HUES48 (cell line): ENCODE measurements at regions not wholly inside any gene's neighbourhood (a gene's known extent, or its start where the extent isn't known, plus 50 kb on each side); places are given as distances from the start of the nearest gene placed in this dataset.

Experiments used
- H3K27ac ChIP-seq: one replicate; pipeline ENCODE4 v1.7.0; 2013; ENCODE audit warnings: low read depth, low read length, inconsistent platforms
- H3K27me3 ChIP-seq: 2 replicates; pipeline ENCODE4 v1.6.1; 2013; ENCODE audit warnings: mild to moderate bottlenecking, low read length; ENCODE audit not compliant: control insufficient read depth, insufficient read depth
- H3K36me3 ChIP-seq: 2 replicates; pipeline ENCODE4 v1.6.1; 2013; ENCODE audit warnings: low read length; ENCODE audit not compliant: control insufficient read depth, insufficient read depth
- H3K4me1 ChIP-seq: 2 replicates; pipeline ENCODE4 v1.6.1; 2013; ENCODE audit warnings: mild to moderate bottlenecking, low read length; ENCODE audit not compliant: control insufficient read depth, insufficient read depth
- H3K4me3 ChIP-seq: 2 replicates; pipeline ENCODE4 v1.5.1; 2013; ENCODE audit warnings: mild to moderate bottlenecking, low read depth, low read length
- H3K9ac ChIP-seq: 2 replicates; pipeline ENCODE4 v1.6.1; 2013; ENCODE audit warnings: mild to moderate bottlenecking, low read depth, low read length, moderate library complexity
- H3K9me3 ChIP-seq: 2 replicates; pipeline ENCODE4 v1.6.1; 2013; ENCODE audit warnings: low read length; ENCODE audit not compliant: control insufficient read depth, insufficient read depth

DNA sequence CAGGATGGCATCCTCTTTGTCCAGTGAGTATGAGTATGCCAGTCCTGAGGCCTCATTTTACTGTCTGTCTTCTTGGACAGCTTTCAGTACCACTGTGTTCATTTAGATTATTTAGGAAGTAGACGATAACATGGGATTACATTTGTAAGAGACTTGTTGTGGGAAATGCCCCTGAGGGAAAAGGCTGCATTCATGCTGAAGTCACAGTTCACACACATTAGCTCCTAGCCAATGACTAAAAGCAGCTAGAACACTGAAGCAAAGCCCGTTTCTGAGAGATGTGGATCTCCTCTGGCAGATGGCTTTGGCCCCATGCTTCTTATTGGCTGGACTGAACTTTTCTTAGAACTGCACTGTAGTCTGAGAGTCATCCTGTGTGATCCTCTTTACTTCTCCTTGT, 242.4 kb downstream of the FAM76B start:
- no peaks in the 10 kb centered on the region for H3K9me3 ChIP-seq
- H3K27ac ChIP-seq = no peak overlapping the region
- no peaks in the 10 kb centered on the region for H3K36me3 ChIP-seq
- H3K27me3 ChIP-seq = no peaks in the 10 kb centered on the region
- H3K4me1 ChIP-seq = no peaks in the 10 kb centered on the region
- no peak overlapping the region for H3K9ac ChIP-seq
- no peak overlapping the region for H3K4me3 ChIP-seq

DNA sequence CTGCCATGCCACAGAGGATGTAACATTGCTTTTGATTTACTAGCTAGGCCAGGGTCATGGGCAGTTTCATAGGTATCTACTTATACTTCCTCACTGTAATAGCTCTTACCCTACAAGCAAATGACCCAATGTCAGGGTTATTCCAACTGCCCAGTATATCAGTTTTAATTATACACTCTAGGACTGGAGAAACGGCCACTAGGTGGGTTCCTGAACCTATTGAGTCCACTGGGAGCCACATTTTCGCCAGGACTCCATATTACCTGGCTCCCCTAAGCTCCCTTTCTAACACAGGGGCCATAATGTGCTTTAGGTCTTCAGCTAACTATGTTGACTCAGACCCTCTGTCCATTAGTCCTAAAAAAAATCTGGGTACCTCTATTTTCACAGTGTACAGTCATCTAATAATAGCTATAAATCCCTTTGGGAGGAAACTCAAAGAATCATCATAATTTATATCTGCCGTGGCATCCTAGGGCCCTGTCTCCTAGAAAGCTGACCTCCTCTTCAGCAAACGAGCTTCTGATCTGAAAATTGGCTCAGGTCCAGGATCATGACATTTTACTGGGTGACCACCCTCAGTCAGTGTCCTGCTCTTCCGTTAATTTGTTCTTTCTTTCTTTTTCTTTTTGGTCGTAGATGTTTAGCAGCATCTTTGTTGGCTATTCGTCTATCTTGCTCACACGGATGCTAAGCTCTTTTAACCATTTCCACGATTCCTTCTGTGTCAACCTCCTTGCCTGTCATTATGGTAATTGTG, 244.3 kb downstream of the FAM76B start:
- no peak overlapping the region for H3K27ac ChIP-seq
- no peak overlapping the region for H3K4me3 ChIP-seq

DNA sequence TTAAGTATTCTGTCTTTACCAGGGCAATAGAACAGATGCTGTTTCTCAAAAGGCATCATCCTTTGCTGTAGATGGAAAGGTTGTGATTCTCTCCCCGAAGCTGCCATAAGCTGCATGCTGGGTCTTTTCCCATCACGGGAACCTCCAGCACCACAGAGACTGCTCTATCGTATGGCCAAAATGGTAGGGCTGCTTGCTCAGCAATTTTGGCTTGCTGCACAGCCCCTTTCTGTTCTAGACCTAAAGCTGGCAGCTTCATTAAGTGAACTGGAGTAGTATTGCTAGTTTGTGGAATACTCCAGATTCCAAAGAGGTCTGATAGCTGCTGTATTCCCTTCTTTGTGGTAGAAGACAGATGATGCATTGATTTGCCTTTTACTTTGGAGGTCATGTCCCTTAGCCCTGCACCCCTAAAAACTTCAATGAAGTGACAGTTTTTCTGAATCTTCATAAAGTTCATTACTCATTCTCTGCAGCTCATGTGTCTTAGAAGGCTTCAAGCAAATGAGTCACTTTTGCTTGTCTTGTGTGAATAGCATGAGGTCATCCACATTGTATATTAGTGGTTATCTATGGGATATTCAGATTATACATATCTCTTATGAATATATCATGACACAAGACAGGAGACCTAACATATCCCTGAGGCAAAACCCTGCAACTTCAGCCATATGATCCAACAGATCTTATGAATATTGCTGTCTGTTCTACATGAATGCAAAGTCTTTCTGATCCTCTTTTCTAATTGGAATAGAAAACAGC, 245.3 kb downstream of the FAM76B start:
- Histone ChIP-seq H3K4me1 (no peaks in the 10 kb centered on the region), H3K27ac (no peak overlapping the region), H3K9ac (no peak overlapping the region), H3K36me3 (no peaks in the 10 kb centered on the region), H3K4me3 (no peak overlapping the region), H3K27me3 (no peaks in the 10 kb centered on the region), H3K9me3 (no peaks in the 10 kb centered on the region)

More for the DNA sequence above, 244.3 kb downstream of the FAM76B start:
- Histone ChIP-seq H3K9me3 (no peaks in the 10 kb centered on the region), H3K4me1 (no peaks in the 10 kb centered on the region), H3K27me3 (no peaks in the 10 kb centered on the region), H3K9ac (no peak overlapping the region), H3K36me3 (no peaks in the 10 kb centered on the region)

DNA sequence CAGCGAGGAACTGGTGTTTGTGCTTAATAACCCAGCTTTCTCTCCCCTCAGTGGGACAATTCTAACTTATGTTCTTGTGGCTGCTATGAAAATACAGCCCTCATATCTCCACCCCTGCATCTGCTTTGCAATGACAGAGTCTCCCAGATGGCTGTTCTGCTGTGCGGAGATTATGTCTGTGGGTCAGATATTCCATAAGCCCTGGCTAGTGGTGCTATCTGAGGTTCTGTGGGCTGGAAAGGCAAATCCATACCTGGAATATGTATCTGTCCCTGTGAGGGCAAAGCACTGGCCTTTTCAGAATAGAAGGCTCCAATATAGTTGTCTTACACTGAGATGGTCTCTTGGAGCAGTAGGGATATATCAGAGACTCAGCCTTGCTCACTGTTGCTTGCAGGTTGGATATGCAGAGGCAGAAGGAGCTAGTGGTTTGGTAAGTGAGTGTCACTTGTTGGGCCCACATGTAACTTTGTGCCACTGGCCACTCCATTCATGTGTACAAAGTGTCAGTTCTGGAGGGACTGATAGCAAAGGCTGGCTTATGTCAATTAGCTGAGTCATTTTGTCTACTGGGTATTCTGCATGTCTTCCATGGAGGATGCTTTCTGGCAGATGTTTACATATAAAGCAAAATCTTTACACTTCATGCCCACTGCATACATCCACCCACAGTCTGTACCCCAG, 246.6 kb downstream of the FAM76B start:
- no peaks in the 10 kb centered on the region for H3K4me1 ChIP-seq
- H3K27me3 ChIP-seq = no peaks in the 10 kb centered on the region
- no peak overlapping the region for H3K4me3 ChIP-seq
- no peak overlapping the region for H3K9ac ChIP-seq
- H3K27ac ChIP-seq = no peak overlapping the region
- no peaks in the 10 kb centered on the region for H3K9me3 ChIP-seq
- H3K36me3 ChIP-seq = no peaks in the 10 kb centered on the region

DNA sequence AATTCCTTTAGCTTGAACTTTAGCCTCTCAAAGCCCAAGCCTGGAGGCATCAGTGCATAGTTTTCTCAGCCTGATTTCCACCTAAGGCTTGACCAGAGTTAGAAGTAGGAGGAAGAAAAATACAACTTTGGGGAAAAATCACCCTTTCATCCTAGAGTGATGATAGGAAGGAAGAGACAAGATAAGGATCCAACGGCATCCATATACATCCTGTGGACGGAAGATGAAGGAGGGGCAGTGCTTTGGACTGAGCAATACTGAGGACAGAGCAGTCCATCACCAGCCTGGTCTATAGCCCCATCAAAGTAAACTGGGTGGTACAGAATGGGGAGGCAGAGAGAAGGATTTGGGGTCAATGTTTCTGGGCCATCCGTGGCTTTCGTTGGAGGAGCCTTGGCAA, 247.9 kb downstream of the FAM76B start:
- no peaks in the 10 kb centered on the region for H3K27me3 ChIP-seq
- no peak overlapping the region for H3K4me3 ChIP-seq
- H3K9me3 ChIP-seq = no peaks in the 10 kb centered on the region
- no peaks in the 10 kb centered on the region for H3K4me1 ChIP-seq
- H3K36me3 ChIP-seq = no peaks in the 10 kb centered on the region
- H3K9ac ChIP-seq = no peak overlapping the region
- H3K27ac ChIP-seq = no peak overlapping the region

DNA sequence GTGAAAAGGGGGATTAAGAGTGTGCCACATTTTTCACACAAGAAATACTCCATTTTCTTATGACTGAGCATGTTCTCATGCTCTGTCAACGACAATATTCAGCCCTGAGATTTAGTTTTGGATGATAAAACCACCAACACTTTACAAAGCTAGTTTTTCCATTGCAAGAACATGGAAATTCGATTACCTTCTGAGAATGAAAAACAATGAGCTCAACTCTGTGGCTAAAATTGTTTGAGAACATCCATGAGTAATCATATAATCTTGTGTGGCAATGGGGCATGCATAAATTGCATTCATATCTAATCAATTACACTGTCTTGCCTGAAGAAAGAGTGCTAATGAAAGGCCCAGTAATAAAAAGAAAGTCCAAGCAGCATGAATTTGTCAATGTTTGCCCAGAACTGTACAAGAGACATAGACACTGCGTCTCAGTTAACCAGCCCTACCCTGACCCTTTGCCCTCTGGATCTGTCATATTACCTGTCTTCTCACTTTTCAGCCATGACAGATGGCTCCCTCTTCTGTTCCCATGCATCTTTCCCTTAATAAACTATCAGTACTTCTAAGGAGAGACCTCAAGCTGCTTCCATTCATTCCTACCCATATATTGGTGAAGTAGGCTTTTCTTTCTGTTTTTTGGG, 253.4 kb downstream of the FAM76B start:
- no peak overlapping the region for H3K4me3 ChIP-seq
- no peaks in the 10 kb centered on the region for H3K36me3 ChIP-seq
- no peaks in the 10 kb centered on the region for H3K27me3 ChIP-seq
- no peaks in the 10 kb centered on the region for H3K4me1 ChIP-seq
- H3K27ac ChIP-seq = no peak overlapping the region
- H3K9ac ChIP-seq = no peak overlapping the region
- no peaks in the 10 kb centered on the region for H3K9me3 ChIP-seq

DNA sequence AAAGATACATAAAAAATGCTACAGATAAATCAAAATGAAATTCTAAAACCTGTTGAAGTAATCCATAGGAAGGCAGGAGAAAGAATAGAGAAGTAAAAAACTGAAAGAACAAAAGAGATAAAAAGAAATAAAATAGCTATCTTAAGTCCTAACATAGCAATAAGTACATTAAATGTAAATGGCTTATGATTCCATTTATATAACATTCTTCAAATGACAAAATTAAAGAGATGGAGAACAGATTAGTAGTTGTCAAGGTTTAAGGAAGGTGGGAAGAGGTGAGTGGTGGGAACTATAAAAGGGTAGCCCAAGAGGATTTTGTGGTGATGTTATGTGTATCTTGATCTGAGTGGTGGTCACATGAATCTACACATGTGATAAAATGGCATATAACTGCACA, 254.8 kb downstream of the FAM76B start:
- no peaks in the 10 kb centered on the region for H3K36me3 ChIP-seq
- no peak overlapping the region for H3K9ac ChIP-seq
- H3K4me1 ChIP-seq = no peaks in the 10 kb centered on the region

DNA sequence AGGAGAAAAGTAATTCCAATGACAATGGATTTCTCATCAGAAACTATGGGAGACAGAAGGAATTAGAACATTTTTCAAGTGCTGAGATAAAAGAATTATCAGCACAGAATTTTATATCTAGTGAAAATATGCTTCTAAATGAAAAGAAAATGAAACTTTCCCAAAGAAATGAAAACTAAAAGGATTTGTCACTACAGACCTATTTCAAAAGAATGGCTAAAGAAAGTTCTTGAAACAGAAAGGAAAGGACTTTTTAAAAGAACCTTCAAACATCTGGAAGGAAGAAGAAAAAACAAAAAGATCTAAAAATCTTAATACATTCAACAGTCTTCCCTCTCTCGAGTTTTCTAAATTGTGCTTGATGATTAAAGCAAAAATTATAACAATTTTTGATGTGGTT, 255.4 kb downstream of the FAM76B start:
- Histone ChIP-seq H3K4me1 (no peaks in the 10 kb centered on the region), H3K27me3 (no peaks in the 10 kb centered on the region), H3K4me3 (no peak overlapping the region), H3K27ac (no peak overlapping the region), H3K9me3 (no peaks in the 10 kb centered on the region), H3K9ac (no peak overlapping the region), H3K36me3 (no peaks in the 10 kb centered on the region)

More for the DNA sequence above, 254.8 kb downstream of the FAM76B start:
- Histone ChIP-seq H3K27me3 (no peaks in the 10 kb centered on the region), H3K9me3 (no peaks in the 10 kb centered on the region), H3K4me3 (no peak overlapping the region), H3K27ac (no peak overlapping the region)

DNA sequence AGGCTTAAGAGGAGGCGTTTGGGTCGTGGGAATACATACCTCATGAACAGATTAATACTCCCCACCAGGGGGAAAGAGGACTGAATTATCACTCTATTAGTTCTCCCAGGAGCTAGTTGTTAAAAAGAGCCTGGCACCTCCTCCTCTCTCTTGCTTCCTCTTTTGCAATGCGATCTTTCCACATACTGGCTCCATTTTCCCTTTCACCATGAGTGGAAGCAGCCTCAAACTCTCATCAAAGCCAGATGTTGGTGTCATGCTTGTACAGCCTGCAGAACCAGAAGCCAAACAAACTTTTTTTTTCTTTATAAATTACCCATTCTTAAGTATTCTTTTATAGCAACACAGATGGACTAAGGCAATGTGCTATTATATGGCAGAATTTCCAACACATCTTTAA, 258.5 kb downstream of the FAM76B start:
- Histone ChIP-seq H3K9ac (no peak overlapping the region), H3K27me3 (no peaks in the 10 kb centered on the region), H3K36me3 (no peaks in the 10 kb centered on the region), H3K4me3 (no peak overlapping the region), H3K27ac (no peak overlapping the region), H3K9me3 (no peaks in the 10 kb centered on the region), H3K4me1 (no peaks in the 10 kb centered on the region)

DNA sequence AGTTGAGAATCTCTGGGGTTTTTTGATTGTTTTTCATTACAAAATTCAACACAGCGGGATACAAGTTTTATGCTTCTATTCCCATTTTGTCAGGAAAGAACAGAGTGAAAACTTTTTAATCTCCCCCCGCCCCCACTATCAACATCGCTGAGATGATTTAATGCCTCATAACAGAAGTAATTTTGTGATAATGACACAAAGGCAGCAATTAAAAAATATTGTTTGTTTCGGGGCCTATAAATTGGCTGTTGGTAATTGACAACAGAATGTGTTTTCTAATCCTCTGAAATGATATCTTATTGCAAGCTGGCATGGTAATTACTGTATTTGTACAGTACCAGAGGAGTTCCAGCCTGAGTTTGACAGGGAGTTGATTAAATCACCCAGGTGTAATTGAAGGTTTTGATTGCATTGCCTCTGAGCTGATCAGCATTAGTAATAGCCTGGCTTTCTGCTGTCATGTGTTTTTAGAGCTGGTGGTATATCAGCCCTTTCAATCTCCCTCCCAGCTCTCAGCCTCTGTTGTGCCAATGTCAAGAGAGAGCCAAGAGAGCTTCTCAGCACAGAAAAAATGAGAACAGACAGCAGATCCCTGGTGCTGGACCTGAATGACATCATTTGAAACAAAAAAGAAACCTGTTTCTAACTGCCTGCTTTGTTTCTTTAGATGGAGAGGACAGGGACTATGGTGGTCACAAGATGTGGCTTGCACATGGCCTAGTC, 265.1 kb downstream of the FAM76B start:
- Histone ChIP-seq H3K27ac (no peak overlapping the region), H3K27me3 (no peaks in the 10 kb centered on the region), H3K9me3 (no peaks in the 10 kb centered on the region)

More for the DNA sequence above, 265.1 kb downstream of the FAM76B start:
- Histone ChIP-seq H3K4me3 (no peak overlapping the region), H3K9ac (no peak overlapping the region), H3K36me3 (no peaks in the 10 kb centered on the region), H3K4me1 (no peaks in the 10 kb centered on the region)
